HG03520 (cell line): ENCODE measurements at regions not wholly inside any gene's neighbourhood (a gene's known extent, or its start where the extent isn't known, plus 50 kb on each side); places are given as distances from the start of the nearest gene placed in this dataset.

ENCODE experiments used
- ATAC-seq: cut with Tn5 transposase; IDR thresholded peaks from one replicate; pipeline ENCODE4 v1.9.1; 2021; ENCODE audit warnings: mild to moderate bottlenecking, moderate library complexity; ENCODE audit not compliant: unreplicated experiment

GRCh38 chr12:67112586-67112985 is 156.6 kb upstream of the CAND1 start:
- no peak for ATAC-seq

- ATAC-seq, result no peak
These were observed 153.0 kb upstream of the CAND1 start for GRCh38 chr12:67116134-67116533.

- no peak for ATAC-seq
These were observed 146.6 kb upstream of the CAND1 start for GRCh38 chr12:67122584-67122983.

GRCh38 chr12:67137256-67137655 is 131.9 kb upstream of the CAND1 start:
- no peak for ATAC-seq

- no peak for ATAC-seq
These were observed 127.7 kb upstream of the CAND1 start for GRCh38 chr12:67141296-67142018.

- no peak for ATAC-seq
These were observed 123.5 kb upstream of the CAND1 start for GRCh38 chr12:67145692-67146091.

GRCh38 chr12:67147030-67147429 is 122.1 kb upstream of the CAND1 start:
- ATAC-seq, result no peak

- no peak for ATAC-seq
These were observed 121.7 kb upstream of the CAND1 start for GRCh38 chr12:67147447-67147846.

- no peak for ATAC-seq
These were observed 120.9 kb upstream of the CAND1 start for GRCh38 chr12:67148265-67148664.

GRCh38 chr12:67151886-67152285 is 117.3 kb upstream of the CAND1 start:
- no peak for ATAC-seq

GRCh38 chr12:67152451-67152850 is 116.7 kb upstream of the CAND1 start:
- no peak for ATAC-seq

GRCh38 chr12:67154901-67155300 is 114.3 kb upstream of the CAND1 start:
- ATAC-seq, result no peak

- no peak for ATAC-seq
These were observed 113.3 kb upstream of the CAND1 start for GRCh38 chr12:67155863-67156262.

GRCh38 chr12:67161322-67161918 is 107.7 kb upstream of the CAND1 start:
- peak; percentile 77 for ATAC-seq

- ATAC-seq, result no peak
These were observed 95.9 kb upstream of the CAND1 start for GRCh38 chr12:67173258-67173657.

GRCh38 chr12:67182551-67182950 is 86.6 kb upstream of the CAND1 start:
- ATAC-seq, result no peak

- ATAC-seq, result no peak
These were observed 75.5 kb upstream of the CAND1 start for GRCh38 chr12:67193704-67194103.

- no peak for ATAC-seq
These were observed 68.8 kb upstream of the CAND1 start for GRCh38 chr12:67200386-67200785.

GRCh38 chr12:67202011-67202677 is 67.0 kb upstream of the CAND1 start:
- ATAC-seq, result no peak

GRCh38 chr12:67202678-67203012 is 66.5 kb upstream of the CAND1 start:
- ATAC-seq, result no peak

- ATAC-seq, result no peak
These were observed 60.7 kb upstream of the CAND1 start for GRCh38 chr12:67208281-67209067.

GRCh38 chr12:67211029-67211428 is 58.1 kb upstream of the CAND1 start:
- ATAC-seq, result no peak
